ENCODE measurements at regions not wholly inside any gene's neighbourhood (a gene's known extent, or its start where the extent isn't known, plus 50 kb on each side); places are given as distances from the start of the nearest gene placed in this dataset.
A peak's percentile ranks its signal among the peaks of the same experiment; 100 is the strongest.

GRCh38 chr1:101379037-101379436, 142.2 kb downstream of the S1PR1 start:
- no peaks in the 10 kb centered on the region for H3K36me3 Mint-ChIP-seq
- no peak for TF ChIP-seq CTCF (conservative IDR thresholded peaks at IDR 0.05)
- H3K9me3 Mint-ChIP-seq = peaks cover 17% of the 10 kb centered on the region
- H3K27me3 Mint-ChIP-seq = no peaks in the 10 kb centered on the region
- H3K4me3 Mint-ChIP-seq = no peak overlapping the region
- peak overlapping the region; percentile 12 for H3K27ac Mint-ChIP-seq
- no peak for DNase-seq (ENCODE audit: extremely low spot score, unreplicated experiment)
- H3K4me1 Mint-ChIP-seq (ENCODE audit: unreplicated experiment) = peaks cover 26% of the 10 kb centered on the region

DNA sequence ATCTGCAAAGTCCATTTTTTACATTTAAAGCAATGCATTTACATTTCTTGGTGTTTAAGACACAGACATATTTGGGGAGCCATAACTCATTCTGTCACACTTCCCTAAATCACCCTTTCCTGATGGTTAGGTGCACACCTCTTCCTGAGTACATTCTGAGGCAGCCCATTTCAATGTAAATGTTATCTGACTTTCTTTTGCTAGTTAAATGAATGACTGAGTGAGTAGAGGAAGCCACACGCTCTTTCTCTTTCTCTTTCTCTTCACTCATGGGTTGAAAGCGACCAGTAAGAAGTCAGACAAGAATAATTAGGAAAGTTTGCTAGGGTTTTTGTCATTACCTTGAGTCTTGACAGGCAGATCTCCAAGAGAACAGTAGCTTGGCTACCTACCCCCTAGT, 143.1 kb downstream of the S1PR1 start:
- Mint-ChIP-seq H3K4me1 (ENCODE audit: unreplicated experiment) (peaks cover 26% of the 10 kb centered on the region), H3K36me3 (no peaks in the 10 kb centered on the region), H3K9me3 (peaks cover 17% of the 10 kb centered on the region), H3K27ac (no peak overlapping the region), H3K27me3 (no peaks in the 10 kb centered on the region), H3K4me3 (no peak overlapping the region)
- no peak for DNase-seq (ENCODE audit: extremely low spot score, unreplicated experiment)
- no peak for TF ChIP-seq CTCF (conservative IDR thresholded peaks at IDR 0.05)

DNA sequence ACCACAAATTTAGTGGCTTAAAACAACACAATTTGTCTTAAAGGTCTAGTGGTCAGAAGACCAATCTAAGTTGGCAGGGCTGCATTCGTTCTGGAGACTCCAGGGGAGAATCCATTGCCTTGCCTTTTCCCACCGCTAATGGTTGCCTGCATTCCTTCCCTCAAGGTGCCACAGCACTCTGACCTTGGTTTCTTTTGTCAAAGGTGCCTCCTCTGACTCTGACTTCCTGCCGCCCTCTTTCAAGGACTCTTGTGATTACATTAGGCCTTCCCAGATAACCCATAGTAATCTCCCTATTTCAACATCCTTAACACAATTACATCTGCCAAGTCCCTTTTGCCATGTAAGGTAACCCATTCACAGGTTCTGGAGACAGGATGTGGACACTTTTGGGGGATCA, 145.3 kb downstream of the S1PR1 start:
- Mint-ChIP-seq H3K4me3 (no peak overlapping the region), H3K36me3 (no peaks in the 10 kb centered on the region), H3K4me1 (ENCODE audit: unreplicated experiment) (peaks cover 12% of the 10 kb centered on the region), H3K9me3 (peaks cover 23% of the 10 kb centered on the region), H3K27me3 (no peaks in the 10 kb centered on the region), H3K27ac (no peak overlapping the region)
- no peak for TF ChIP-seq CTCF (conservative IDR thresholded peaks at IDR 0.05)
- no peak for DNase-seq (ENCODE audit: extremely low spot score, unreplicated experiment)

GRCh38 chr1:101388904-101389546, 152.2 kb downstream of the S1PR1 start:
- H3K4me3 Mint-ChIP-seq = no peak overlapping the region

DNA sequence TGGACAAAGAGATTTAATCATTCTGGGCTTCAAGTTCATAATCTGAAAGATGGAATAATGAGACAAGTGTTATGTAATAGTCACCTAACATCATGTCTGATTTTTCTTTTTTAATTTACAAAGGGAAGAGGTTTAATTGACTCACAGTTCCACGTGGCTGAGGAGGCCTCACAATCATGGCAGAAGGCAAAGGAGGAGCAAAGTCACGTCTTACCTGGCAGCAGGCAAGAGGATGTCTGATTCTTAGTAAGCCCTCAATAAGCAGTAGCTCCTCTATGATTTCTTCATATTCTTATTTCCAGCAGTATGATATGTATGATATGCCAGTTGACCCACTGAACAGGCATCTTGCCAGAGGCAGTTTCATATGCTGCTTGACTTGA, 152.7 kb downstream of the S1PR1 start:
- Mint-ChIP-seq H3K4me1 (ENCODE audit: unreplicated experiment) (no peaks in the 10 kb centered on the region), H3K36me3 (no peaks in the 10 kb centered on the region), H3K9me3 (peaks cover 11% of the 10 kb centered on the region), H3K27me3 (no peaks in the 10 kb centered on the region), H3K4me3 (no peak overlapping the region), H3K27ac (no peak overlapping the region)
- DNase-seq (ENCODE audit: extremely low spot score, unreplicated experiment) = no peak
- no peak for TF ChIP-seq CTCF (conservative IDR thresholded peaks at IDR 0.05)

More at GRCh38 chr1:101388904-101389546, 152.2 kb downstream of the S1PR1 start:
- Mint-ChIP-seq H3K27me3 (no peaks in the 10 kb centered on the region), H3K9me3 (peaks cover 11% of the 10 kb centered on the region), H3K36me3 (no peaks in the 10 kb centered on the region), H3K4me1 (ENCODE audit: unreplicated experiment) (no peaks in the 10 kb centered on the region), H3K27ac (no peak overlapping the region)
- no peak for DNase-seq (ENCODE audit: extremely low spot score, unreplicated experiment)
- TF ChIP-seq CTCF (conservative IDR thresholded peaks at IDR 0.05) = no peak

GRCh38 chr1:101392552-101392951, 155.7 kb downstream of the S1PR1 start:
- Mint-ChIP-seq H3K9me3 (peaks cover 5% of the 10 kb centered on the region), H3K4me3 (no peak overlapping the region), H3K36me3 (no peaks in the 10 kb centered on the region), H3K27ac (no peak overlapping the region), H3K4me1 (ENCODE audit: unreplicated experiment) (no peaks in the 10 kb centered on the region), H3K27me3 (peaks cover 2% of the 10 kb centered on the region)
- no peak for DNase-seq (ENCODE audit: extremely low spot score, unreplicated experiment)
- no peak for TF ChIP-seq CTCF (conservative IDR thresholded peaks at IDR 0.05)
